Esophagus muscularis mucosa (tissue), 4 donors: ENCODE measurements at regions not wholly inside any gene's neighbourhood (a gene's known extent, or its start where the extent isn't known, plus 50 kb on each side); places are given as distances from the start of the nearest gene placed in this dataset.
A peak's percentile ranks its signal among the peaks of the same experiment; 100 is the strongest.

ENCODE experiments used
- DNase-seq: peaks from one replicate; pipeline ENCODE4 v3.0.0-alpha.2; 2017; ENCODE audit errors: extremely low spot score
- H3K27ac ChIP-seq, 4 donors: fragments of 200-600 bp; sonication (generic); replicated peaks in 1 of 4; 1 replicate in 3 of 4; 2 replicates in 1 of 4; pipeline ENCODE4 v1.5.1; 2016 to 2019; ENCODE audit warnings: mild to moderate bottlenecking in 1 of 4
- H3K27me3 ChIP-seq, 4 donors: fragments of 200-600 bp; sonication (generic); one replicate each; pipeline versions ENCODE4 v1.5.1 to v1.6.0; 2016 to 2019
- H3K36me3 ChIP-seq, 4 donors: fragments of 200-600 bp; sonication (generic); one replicate each; pipeline ENCODE4 v1.5.1; 2016 to 2019
- H3K4me1 ChIP-seq, 4 donors: fragments of 200-600 bp; sonication (generic); one replicate each; pipeline ENCODE4 v1.5.1; 2016 to 2019
- H3K4me3 ChIP-seq, 4 donors: fragments of 200-600 bp; sonication (generic); 1 replicate in 2 of 4; 2 replicates in 2 of 4; pipeline ENCODE4 v1.5.1; 2016 to 2019; ENCODE audit warnings: mild to moderate bottlenecking in 4 of 4, moderate library complexity in 1 of 4
- H3K9me3 ChIP-seq, 4 donors: fragments of 200-600 bp; sonication (generic); 1 replicate in 3 of 4; 2 replicates in 1 of 4; pipeline ENCODE4 v1.5.1; 2016 to 2019
- CTCF ChIP-seq, 3 experiments: fragments of 200-600 bp in 2 of 3; fragments of 450-650 bp in 1 of 3; sonication (generic) in 2 of 3; IDR thresholded peaks; one replicate each; pipeline ENCODE4 v1.5.1; 2017 to 2019; ENCODE audit warnings: antibody characterized with exemption in 3 of 3, mild to moderate bottlenecking in 2 of 3, moderate library complexity in 1 of 3
- EP300 ChIP-seq: sonication (generic); formaldehyde crosslinking; IDR thresholded peaks from one replicate; pipeline ENCODE4 v1.6.1; 2017; ENCODE audit warnings: antibody characterized with exemption
- POLR2A ChIP-seq: fragments of 450-650 bp; IDR thresholded peaks from one replicate; pipeline ENCODE4 v1.6.1; 2017; ENCODE audit warnings: antibody characterized with exemption, moderate library complexity, mild to moderate bottlenecking, low read depth
- POLR2AphosphoS5 ChIP-seq, 2 donors: sonication (generic); formaldehyde crosslinking; IDR thresholded peaks; one replicate each; pipeline ENCODE4 v1.6.1; 2017; ENCODE audit warnings: antibody characterized with exemption in 2 of 2
- WGBS: methylation state at CpG from one replicate; pipeline ENCODE4 v1.1.5; 2018; 5-methylcytosine and 5-hydroxymethylcytosine counted together
- intact Hi-C: fragments of 100-400 bp; cut with DNase I; formaldehyde crosslinking; loops from one replicate; pipeline ENCODE4 v1.15.1; 2023

DNA sequence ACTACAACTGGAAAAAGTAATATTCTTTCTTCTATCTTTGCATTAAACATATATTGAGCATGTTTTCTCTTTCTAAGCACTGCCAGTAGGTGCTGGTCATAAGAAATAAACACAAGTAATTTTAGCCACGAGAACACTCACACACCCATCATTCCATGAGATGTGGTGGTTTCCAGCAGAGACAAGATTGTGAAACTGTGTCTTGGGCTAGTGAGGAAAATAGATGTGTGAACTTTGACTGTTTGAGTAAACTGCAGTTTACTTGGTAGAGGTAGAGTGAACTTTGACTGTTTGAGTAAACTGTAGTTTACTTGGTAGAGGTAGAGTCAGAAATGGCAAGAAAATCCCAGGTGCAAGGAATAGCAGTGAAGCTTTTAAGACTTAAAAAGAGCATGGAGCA is 300.9 kb upstream of the HS3ST1 start:
- Histone ChIP-seq H3K4me1 (no peaks in the 10 kb centered on the region), H3K4me3 (no peak overlapping the region), H3K9me3 (peaks cover 0 to 3% (median 0%) of the 10 kb centered on the region in 4 donors), H3K27me3 (no peaks in the 10 kb centered on the region), H3K36me3 (no peaks in the 10 kb centered on the region), H3K27ac (no peak overlapping the region)
- WGBS = 35% methylated on average over 1 of the region's 1 CpG
- TF ChIP-seq POLR2AphosphoS5 (IDR thresholded peaks at IDR 0.05) (no peak), POLR2A (no peak), CTCF (IDR thresholded peaks at IDR 0.05) (no peak)
- DNase-seq = no peak
- intact Hi-C loops = loop anchor here (10.0 kb wide), 1 partner anchor 1145 kb away; no protein-coding TSS in a partner anchor

DNA sequence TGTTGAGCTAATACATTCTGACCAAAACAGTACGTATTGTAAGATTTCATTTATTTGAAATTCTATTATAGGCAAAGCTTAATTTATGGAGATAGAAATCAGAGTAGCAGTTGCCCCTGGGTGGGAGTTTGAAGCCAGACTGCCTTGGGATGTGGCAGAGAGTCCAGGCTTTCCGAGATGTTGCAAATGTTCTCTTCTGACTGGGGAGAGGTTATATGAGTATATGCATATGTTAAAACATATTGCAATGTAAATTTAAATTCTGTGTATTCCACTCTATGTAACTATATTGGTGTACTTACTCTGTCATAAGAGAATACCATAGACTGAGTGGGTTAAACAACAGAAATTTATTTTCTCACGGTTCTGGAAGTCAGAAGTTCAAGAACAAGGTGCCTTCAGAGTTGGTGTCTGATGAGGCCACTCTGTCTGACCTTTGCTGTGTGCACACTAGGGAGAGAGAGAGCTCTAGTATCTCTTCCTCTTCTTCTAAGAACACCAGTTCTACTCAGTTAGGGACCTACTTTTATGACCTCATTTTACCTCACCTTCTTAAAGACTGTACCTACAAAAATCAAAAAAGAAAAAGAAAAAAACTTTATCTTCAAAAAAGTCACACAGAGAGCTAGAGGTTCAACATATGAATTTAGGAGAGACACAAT is 299.3 kb upstream of the HS3ST1 start:
- Histone ChIP-seq H3K27me3 (no peaks in the 10 kb centered on the region), H3K4me1 (no peaks in the 10 kb centered on the region), H3K4me3 (no peak overlapping the region), H3K27ac (no peak overlapping the region), H3K9me3 (peaks cover 0 to 3% (median 0%) of the 10 kb centered on the region in 4 donors), H3K36me3 (no peaks in the 10 kb centered on the region)
- intact Hi-C loops = loop anchor here (10.0 kb wide), 1 partner anchor 1143 kb away; no protein-coding TSS in a partner anchor
- WGBS = 73% methylated on average over 3 of the region's 3 CpGs
- TF ChIP-seq CTCF (IDR thresholded peaks at IDR 0.05) = no peak
- DNase-seq = no peak

DNA sequence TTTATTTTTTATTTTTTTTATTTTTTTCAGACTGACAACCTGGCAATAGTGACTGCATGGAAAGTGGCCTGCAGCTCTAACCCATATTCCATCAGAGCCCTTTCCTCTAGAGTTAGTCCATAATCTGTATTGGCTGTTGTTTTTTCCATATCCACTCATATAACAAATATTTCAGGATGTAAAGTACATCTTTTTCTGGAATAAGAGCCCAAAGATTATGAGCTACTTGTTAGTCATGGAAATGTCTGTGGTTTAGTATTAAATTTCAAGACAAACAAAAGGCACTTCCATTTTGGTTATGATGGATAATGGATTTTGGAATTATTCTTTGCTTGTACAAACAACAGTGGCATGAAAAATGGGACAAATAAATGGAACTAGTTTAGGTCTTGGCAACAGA is 296.0 kb upstream of the HS3ST1 start:
- TF ChIP-seq CTCF (IDR thresholded peaks at IDR 0.05) (no peak), POLR2A (no peak), EP300 (no peak), POLR2AphosphoS5 (IDR thresholded peaks at IDR 0.05) (no peak)
- Histone ChIP-seq H3K27me3 (no peaks in the 10 kb centered on the region), H3K4me1 (no peaks in the 10 kb centered on the region), H3K36me3 (no peaks in the 10 kb centered on the region), H3K9me3 (peaks cover 0 to 3% (median 0%) of the 10 kb centered on the region in 4 donors), H3K27ac (no peak overlapping the region), H3K4me3 (no peak overlapping the region)
- DNase-seq = no peak
- intact Hi-C loops = loop anchor here (10.0 kb wide), 1 partner anchor 1140 kb away; no protein-coding TSS in a partner anchor

DNA sequence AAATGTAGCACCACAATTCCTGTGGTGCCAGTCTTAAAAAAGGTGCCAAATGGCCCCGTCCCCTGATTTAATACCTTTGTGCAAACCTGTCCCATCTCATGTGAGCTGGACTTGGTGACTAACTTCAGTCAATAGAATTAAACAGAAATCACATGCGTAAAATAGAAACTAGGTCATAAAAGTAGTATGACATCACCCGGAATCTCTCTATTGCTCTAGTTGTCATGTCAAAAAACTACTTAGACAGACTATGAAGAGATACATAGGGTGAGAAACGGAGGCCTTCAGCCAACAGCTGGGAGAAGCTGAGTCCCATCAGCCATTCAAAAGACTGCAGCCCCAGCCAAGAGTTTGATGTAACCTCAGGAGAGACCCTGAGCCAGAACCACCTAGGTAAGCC is 293.5 kb upstream of the HS3ST1 start:
- 85% methylated on average over 4 of the region's 4 CpGs for WGBS
- H3K4me1 ChIP-seq = no peaks in the 10 kb centered on the region
- intact Hi-C loops = loop anchor here (10.0 kb wide), 1 partner anchor 1137 kb away; no protein-coding TSS in a partner anchor
- H3K4me3 ChIP-seq = no peak overlapping the region
- peaks cover 0 to 3% (median 0%) of the 10 kb centered on the region in 4 donors for H3K9me3 ChIP-seq
- no peaks in the 10 kb centered on the region for H3K27me3 ChIP-seq
- no peaks in the 10 kb centered on the region for H3K36me3 ChIP-seq
- no peak for DNase-seq
- H3K27ac ChIP-seq = no peak overlapping the region
- TF ChIP-seq POLR2AphosphoS5 (IDR thresholded peaks at IDR 0.05) (no peak), CTCF (IDR thresholded peaks at IDR 0.05) (no peak), EP300 (no peak), POLR2A (no peak)

DNA sequence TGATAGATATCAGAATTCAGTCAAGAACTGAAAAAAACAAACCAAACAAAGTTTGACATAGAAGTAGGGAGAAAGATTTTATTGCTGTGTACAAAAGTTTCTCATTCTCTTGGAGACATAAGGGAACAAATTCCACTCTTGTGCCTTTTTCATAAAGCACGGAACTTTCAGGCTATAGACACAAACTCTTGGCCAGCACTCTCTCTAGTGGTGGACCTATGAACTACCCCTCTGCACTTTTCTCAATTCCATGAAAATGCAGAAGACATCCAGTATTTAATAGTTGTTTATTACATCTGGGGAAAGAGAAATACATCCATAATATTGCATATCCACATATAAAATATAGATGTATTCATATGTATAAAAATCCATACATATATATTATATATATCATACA is 291.6 kb upstream of the HS3ST1 start:
- no peak overlapping the region for H3K4me3 ChIP-seq
- intact Hi-C loops = loop anchor here (10.0 kb wide), 1 partner anchor 1135 kb away; no protein-coding TSS in a partner anchor
- no peak overlapping the region for H3K27ac ChIP-seq
- H3K27me3 ChIP-seq = no peaks in the 10 kb centered on the region
- TF ChIP-seq POLR2A = no peak
- peak; percentile 39 to 63 (median 51) for TF ChIP-seq CTCF (IDR thresholded peaks at IDR 0.05)
- no peak for TF ChIP-seq POLR2AphosphoS5 (IDR thresholded peaks at IDR 0.05)
- no peaks in the 10 kb centered on the region for H3K9me3 ChIP-seq
- WGBS = 6% methylated on average over 1 of the region's 1 CpG
- no peak for DNase-seq
- H3K4me1 ChIP-seq = no peaks in the 10 kb centered on the region
- H3K36me3 ChIP-seq = no peaks in the 10 kb centered on the region
